ENCODE measurements at regions not wholly inside any gene's neighbourhood (a gene's known extent, or its start where the extent isn't known, plus 50 kb on each side); places are given as distances from the start of the nearest gene placed in this dataset.

- H3K36me3 ChIP-seq (ENCODE audit: insufficient read depth): no peaks in the 10 kb centered on the region
- TF ChIP-seq CTCF (conservative IDR thresholded peaks at IDR 0.05; ENCODE audit: low read depth in 2 of 2) (no peak), ETS1 (IDR thresholded peaks at IDR 0.05) (no peak), REST (IDR thresholded peaks at IDR 0.05; ENCODE audit: unreplicated experiment) (no peak), EZH2 (IDR thresholded peaks at IDR 0.05; ENCODE audit: low read depth, unreplicated experiment) (no peak), CREB1 (CRISPR knock-in tag; IDR thresholded peaks at IDR 0.05; ENCODE audit: low read depth) (no peak), ZNF331 (CRISPR knock-in tag; IDR thresholded peaks at IDR 0.05; ENCODE audit: low read depth) (no peak), ZNF114 (CRISPR knock-in tag; IDR thresholded peaks at IDR 0.05) (no peak), NANOG (IDR thresholded peaks at IDR 0.05; ENCODE audit: borderline replicate concordance) (no peak), JUNB (IDR thresholded peaks at IDR 0.05; ENCODE audit: unreplicated experiment) (no peak), POLR2AphosphoS5 (IDR thresholded peaks at IDR 0.05; ENCODE audit: low read depth) (no peak), ZNF462 (CRISPR knock-in tag; IDR thresholded peaks at IDR 0.05) (no peak), STAT1 (IDR thresholded peaks at IDR 0.05; ENCODE audit: unreplicated experiment) (no peak), EZH2phosphoT487 (IDR thresholded peaks at IDR 0.05; ENCODE audit: unreplicated experiment) (no peak)
- no peaks in the 10 kb centered on the region for H4K20me1 ChIP-seq (replicated peaks; ENCODE audit: insufficient read depth)
- H3K4me2 ChIP-seq: no peak overlapping the region
- no peaks in the 10 kb centered on the region for H3K27me3 Mint-ChIP-seq (ENCODE audit: insufficient read depth, low read depth, poor library complexity)
- H3K9me2 ChIP-seq (ENCODE audit: insufficient read depth): no peaks in the 10 kb centered on the region
- H3K4me1 ChIP-seq (ENCODE audit: insufficient read depth): no peaks in the 10 kb centered on the region
- H3K27me3 ChIP-seq (ENCODE audit: insufficient read depth): no peaks in the 10 kb centered on the region
- no peak for DNase-seq (ENCODE audit: low spot score)
- no peak overlapping the region for H2AFZ ChIP-seq
- ATAC-seq: no peak
- H3K4me3 ChIP-seq: no peak overlapping the region
- H3K4me3 Mint-ChIP-seq: no peak overlapping the region
- 0 out of 3 replicates have a peak, but pooled peaks cover 2% of the 10 kb centered on the region for H3K4me1 Mint-ChIP-seq
- H3K27ac Mint-ChIP-seq: 0 out of 2 replicates have a peak overlapping the region, but pooled peaks have one; percentile 29
- H3F3A ChIP-seq (replicated peaks; ENCODE audit: low read depth): no peaks in the 10 kb centered on the region
- H3K27ac ChIP-seq (ENCODE audit: low read depth): no peak overlapping the region
- H3K9me3 Mint-ChIP-seq: no peaks in the 10 kb centered on the region
- H3K79me2 ChIP-seq (replicated peaks; ENCODE audit: insufficient read depth): no peaks in the 10 kb centered on the region
- no peaks in the 10 kb centered on the region for H3K36me3 Mint-ChIP-seq (ENCODE audit: low read depth)
Measured at GRCh38 chr12:66051361-66051760, 79.2 kb downstream of the LLPH start.

Data from GM23338 (cell line).